ENCODE measurements at regions not wholly inside any gene's neighbourhood (a gene's known extent, or its start where the extent isn't known, plus 50 kb on each side); places are given as distances from the start of the nearest gene placed in this dataset.

DNA sequence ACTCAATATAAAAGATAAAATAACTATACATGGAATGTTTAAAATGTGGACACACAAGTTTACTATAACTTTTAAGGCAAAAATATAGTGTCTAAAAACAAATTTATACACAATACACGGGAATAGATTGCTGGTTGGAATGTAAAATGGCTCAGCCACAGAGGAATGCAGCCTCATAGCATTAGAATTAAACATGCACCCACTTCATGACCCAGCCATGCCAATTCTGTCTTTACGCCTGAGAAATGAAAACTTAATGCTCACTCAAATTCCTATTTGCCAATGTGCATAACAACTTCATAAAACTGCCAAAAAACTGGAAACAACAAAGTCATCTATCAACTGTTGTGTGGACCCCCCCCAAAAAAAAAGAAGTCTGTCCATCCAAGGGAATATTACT is 1006.6 kb upstream of the POU3F3 start:
- TF ChIP-seq GATA3 (IDR thresholded peaks at IDR 0.05; ENCODE audit: low read depth, low read length) (no peak), GATA2 (IDR thresholded peaks at IDR 0.05; ENCODE audit: low read depth, low read length) (no peak)

DNA sequence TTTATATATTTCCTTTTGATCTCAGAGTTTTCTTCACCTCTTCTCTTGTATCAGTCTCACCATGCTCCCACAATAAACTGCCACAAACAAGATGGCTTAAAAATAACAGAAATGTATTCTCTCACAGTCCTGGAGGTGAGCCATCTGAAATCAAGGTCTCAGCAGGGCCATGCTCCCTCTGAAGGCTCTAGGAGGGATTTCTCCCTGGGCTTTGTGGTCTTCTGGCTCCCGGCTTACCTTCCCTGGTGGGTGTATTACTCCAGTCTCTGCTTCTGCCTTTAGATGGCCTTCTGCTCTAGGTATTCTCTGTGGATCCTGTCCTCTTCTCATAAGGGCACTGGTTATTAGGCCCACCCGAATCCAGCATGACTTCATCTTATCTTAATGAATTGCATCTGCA is 994.7 kb upstream of the POU3F3 start:
- TF ChIP-seq GATA2 (IDR thresholded peaks at IDR 0.05; ENCODE audit: low read depth, low read length) (no peak), GATA3 (IDR thresholded peaks at IDR 0.05; ENCODE audit: low read depth, low read length) (no peak)

DNA sequence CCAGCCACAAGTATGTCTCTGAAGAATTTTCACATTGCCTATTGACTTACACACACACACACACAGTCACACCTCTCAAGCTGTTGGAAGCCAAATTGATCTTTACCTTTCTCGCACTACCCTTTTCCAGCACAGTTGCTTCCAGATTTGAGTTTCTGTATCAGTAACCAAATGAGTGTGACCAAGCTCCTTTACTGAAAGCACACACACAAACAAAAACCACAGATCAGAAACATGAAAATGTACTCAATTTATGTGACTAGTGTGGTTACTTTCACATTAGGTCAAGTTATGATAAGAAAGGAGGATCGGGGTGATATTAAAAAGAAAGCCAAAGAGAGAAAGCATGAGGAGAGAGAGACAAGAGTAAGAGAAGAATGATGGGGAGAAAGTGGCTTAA is 993.9 kb upstream of the POU3F3 start:
- TF ChIP-seq GATA3 (IDR thresholded peaks at IDR 0.05; ENCODE audit: low read depth, low read length): no peak

DNA sequence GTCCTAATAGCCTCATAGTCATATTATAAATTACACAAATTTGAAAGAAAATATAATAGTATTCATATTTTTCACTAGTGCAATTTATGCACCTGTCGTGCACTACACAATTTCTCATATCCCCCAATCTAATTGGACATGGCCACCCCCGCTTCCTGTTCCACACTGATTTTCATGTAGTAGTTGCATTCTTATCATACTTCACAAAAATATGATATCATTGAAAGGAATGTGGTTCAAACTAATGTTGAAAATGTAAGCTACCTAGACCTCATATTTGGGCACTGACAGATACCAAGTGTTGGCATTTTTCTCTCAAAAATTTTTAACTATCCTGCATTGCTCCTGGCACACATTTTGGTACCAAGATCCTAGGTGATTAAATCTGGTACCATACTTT is 985.5 kb upstream of the POU3F3 start:
- TF ChIP-seq GATA2 (IDR thresholded peaks at IDR 0.05; ENCODE audit: low read depth, low read length) (no peak), GATA3 (IDR thresholded peaks at IDR 0.05; ENCODE audit: low read depth, low read length) (no peak)

DNA sequence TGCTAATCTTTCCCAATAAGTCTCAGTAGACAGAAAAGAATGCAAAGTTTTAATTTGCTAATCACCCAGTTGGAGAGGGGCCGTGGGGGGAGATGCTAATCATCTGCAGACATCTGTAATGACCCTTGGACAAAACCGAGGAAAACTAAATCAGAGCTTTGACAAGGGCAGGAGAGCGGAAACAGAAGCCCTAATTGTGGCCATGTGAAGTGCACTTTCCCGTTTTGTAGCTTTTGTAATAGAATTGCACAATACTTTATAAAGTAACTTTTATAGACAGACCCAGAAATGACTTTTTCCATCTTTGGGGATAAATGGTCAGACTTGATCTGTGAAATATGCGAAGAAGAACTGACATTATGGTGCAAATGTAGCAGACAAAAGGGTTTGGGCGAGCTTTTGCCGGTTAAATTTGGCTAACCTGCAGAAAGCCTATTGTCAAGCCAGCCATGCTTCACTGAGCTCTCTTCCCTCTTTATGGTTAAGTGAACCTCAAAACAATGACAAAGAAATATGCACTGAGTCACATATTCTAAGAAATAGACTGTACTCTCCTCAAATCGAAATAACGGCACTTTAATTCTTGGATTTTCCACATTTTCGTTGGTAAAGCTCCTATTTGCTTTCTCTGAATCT is 980.1 kb upstream of the POU3F3 start:
- TF ChIP-seq GATA3 (IDR thresholded peaks at IDR 0.05; ENCODE audit: low read depth, low read length): no peak
- TF ChIP-seq GATA2 (IDR thresholded peaks at IDR 0.05; ENCODE audit: low read depth, low read length): no peak

DNA sequence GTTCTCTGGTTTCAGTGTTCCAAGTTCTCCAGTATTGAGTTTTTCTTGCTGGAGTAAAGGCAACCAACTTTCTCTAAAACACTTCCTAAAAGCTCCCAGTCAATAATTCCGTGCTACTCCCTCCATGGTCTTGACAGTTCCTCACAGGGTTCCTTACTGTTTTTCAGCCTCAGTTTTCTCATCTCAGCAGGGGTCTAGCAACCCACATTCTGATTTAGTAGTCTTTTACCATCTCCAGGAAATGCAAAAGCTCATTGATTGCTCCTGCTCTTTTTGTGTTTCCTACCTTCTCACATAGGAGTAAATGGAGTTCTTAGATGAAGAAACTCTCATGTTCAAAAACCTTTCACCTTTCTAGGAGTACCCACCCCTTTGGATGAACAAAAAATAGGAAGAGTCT is 978.8 kb upstream of the POU3F3 start:
- TF ChIP-seq GATA3 (IDR thresholded peaks at IDR 0.05; ENCODE audit: low read depth, low read length) (no peak), GATA2 (IDR thresholded peaks at IDR 0.05; ENCODE audit: low read depth, low read length) (no peak)

DNA sequence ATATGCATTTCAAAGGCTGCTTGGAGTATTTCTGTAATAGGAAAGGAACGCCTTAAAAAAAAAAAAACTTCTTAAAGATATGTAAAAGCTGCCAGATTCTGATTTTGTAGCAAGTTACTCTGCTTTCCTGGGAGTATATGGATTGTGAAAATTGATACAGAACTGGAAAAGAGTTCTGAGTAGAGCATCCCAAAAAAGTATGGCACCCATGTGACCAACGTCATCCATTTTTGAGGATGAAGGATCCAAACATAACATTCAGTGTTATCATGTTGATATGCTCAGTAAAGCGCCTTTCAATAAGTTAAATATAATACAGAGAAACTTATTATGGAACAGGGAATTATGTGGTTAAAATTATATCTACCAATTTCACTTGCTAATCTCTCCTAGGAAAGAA is 978.4 kb upstream of the POU3F3 start:
- no peak for TF ChIP-seq GATA3 (IDR thresholded peaks at IDR 0.05; ENCODE audit: low read depth, low read length)
- no peak for TF ChIP-seq GATA2 (IDR thresholded peaks at IDR 0.05; ENCODE audit: low read depth, low read length)

DNA sequence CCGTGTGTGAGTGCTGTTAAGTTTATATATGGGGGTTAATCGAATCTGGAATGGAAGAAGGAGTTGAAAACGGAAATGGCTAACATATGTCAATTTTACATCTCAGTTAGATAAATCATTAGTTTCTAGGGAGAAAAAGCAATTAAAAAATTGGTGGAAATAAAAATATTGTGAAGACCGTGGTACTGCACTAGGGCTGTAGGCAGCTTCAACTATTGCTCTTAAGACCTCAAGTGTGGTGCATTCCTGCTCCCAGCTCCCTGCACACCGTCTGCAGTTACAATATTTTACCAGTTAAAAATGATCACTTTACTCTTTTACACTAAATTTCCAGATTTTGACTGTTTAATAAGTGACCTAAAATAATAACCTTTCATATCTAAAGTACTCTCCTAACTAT is 977.3 kb upstream of the POU3F3 start:
- no peak for TF ChIP-seq GATA2 (IDR thresholded peaks at IDR 0.05; ENCODE audit: low read depth, low read length)

DNA sequence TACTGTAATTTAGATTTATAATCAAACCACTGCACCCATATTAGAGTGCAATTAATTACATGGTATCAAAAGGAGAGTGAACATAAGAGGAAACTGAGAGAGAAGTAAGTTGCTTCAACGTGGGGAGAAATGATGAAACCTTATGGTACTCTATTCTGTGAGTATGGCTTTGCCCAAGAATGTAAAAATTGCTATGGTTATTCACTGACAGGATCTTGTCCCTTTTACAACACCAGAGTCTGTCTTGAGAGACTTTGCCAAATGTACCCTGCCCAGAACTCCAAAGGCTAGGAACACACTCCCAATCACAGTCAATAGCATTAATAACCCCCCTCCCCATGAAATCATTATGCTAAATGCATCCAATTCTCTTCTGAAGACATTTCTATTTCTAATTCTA is 974.8 kb upstream of the POU3F3 start:
- TF ChIP-seq GATA2 (IDR thresholded peaks at IDR 0.05; ENCODE audit: low read depth, low read length): no peak
- TF ChIP-seq GATA3 (IDR thresholded peaks at IDR 0.05; ENCODE audit: low read depth, low read length): no peak

DNA sequence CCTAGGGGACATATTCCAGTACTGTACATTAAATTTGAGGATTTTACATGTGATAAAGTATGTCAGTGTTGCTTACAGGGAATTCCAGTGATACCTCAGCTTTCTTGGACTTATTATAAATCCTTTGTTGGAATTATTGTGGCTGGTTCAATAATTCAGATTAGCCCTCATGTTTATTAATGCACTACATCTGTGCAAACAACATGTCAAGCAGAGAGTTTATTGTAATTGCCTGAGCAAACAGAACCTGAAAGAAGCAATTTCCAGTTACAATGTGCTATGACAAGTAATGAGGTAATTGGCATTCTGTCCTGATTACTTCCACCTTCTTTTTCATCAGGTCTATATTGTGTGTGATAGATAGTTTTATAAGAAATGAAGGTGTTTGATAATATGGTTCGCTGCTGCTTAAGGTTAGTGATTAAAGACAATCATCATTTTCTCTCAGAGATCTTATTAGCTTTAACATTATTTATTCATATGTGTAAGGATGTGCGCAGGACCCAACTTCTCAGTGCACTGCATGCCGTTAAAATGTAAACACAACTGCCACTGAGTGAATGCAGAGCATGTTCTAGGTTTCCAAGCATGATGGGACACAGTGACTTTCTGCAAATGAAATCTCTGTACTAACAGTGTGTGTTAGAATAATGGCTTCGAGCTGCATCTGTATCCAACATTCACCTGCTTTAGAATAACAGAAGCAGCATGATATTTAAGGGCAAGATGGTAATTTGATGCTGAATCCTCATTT is 973.7 kb upstream of the POU3F3 start:
- TF ChIP-seq GATA2 (IDR thresholded peaks at IDR 0.05; ENCODE audit: low read depth, low read length) (no peak), GATA3 (IDR thresholded peaks at IDR 0.05; ENCODE audit: low read depth, low read length) (no peak)

DNA sequence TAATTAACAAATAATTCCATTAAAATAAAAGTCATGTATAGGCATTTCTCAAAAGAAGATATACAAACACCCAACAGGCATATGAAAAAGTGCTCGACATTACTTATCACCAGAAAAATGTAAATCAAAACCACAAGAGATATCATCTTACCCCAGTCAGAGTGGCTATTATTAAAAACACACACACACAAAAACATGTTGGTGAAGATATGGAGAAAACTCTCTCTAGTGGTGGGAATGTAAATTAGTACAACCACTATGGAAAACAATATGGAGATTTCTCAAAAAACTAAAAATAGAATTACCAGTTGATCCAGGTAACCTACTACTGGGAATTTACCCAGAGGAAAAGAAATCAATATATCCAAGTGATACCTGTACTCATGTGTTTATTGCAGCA is 966.3 kb upstream of the POU3F3 start:
- TF ChIP-seq GATA2 (IDR thresholded peaks at IDR 0.05; ENCODE audit: low read depth, low read length): no peak
- TF ChIP-seq GATA3 (IDR thresholded peaks at IDR 0.05; ENCODE audit: low read depth, low read length): no peak

DNA sequence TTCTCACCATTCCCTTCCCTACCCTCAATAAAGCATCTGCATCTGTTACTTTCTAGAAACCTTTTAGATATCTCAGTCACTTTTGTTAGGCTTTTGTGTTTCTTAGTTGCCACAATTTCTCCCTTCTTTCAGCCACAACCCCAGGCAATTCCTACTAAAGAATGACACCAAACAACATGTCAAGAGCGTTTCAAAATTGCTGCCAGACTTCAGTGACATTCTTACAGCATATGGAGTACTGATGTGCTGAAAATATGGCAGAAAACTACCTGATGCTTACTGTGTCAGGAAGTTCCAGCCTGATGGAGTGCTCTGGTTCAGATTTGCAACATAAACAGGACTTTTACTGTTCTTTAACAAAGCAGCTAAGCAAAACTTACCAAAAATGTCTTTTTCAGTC is 957.7 kb upstream of the POU3F3 start:
- TF ChIP-seq GATA3 (IDR thresholded peaks at IDR 0.05; ENCODE audit: low read depth, low read length) (no peak), GATA2 (IDR thresholded peaks at IDR 0.05; ENCODE audit: low read depth, low read length) (no peak)

DNA sequence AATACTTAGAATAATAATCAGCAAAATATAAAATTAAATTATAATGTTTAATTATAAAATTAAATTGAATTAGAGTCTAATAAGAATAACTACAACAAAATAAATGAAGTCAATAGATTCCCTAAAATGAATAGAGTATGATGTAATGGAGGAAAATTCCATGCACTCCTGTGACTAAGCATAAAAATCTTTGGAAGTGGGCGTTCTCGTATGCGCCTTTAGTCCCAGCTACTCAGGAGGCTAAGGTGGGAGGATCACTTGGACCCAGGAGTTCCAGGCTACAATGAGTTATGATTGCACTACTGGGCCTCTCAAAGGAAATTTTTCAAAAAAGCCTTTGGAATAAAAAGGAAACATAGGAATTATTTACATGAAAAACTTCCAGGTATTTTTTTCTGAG is 955.4 kb upstream of the POU3F3 start:
- TF ChIP-seq GATA3 (IDR thresholded peaks at IDR 0.05; ENCODE audit: low read depth, low read length) (no peak), GATA2 (IDR thresholded peaks at IDR 0.05; ENCODE audit: low read depth, low read length) (no peak)

DNA sequence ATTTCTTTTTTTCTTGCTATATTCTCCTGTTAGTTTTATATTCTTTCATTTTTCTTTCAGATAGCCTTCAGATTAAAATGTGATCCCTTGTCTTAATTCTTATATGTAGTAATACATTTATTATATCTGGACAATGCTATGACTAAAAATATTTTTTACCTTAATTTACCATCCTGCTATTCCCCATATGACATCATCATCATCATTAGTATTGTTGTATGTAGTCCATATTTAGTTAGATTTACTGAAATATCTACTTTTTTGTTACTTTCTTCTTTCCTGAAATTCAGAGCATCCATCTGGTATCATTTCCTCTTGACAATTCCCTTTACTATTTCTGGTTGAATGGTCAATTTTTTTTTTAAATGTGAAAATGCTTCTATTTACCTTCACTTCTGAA is 951.6 kb upstream of the POU3F3 start:
- TF ChIP-seq GATA3 (IDR thresholded peaks at IDR 0.05; ENCODE audit: low read depth, low read length): no peak
- TF ChIP-seq GATA2 (IDR thresholded peaks at IDR 0.05; ENCODE audit: low read depth, low read length): no peak

DNA sequence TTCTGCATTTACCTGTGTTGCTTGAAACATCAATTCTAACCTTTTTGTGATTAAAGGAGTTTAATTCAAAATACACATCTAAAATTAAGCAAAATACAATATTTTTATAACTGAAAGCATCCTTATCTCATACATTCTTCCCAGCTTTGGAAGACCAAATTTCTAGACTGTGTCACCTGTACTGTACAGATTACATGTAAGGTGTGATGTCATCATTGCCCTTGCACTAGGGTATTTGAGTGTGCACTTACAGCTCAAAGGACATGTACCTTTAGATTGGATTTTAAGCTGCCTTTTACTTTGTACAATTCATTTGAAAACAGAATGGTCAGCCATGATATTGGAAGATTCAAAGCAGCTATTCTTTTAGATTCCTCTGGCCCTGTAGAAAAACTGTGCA is 932.8 kb upstream of the POU3F3 start:
- no peak for TF ChIP-seq GATA3 (IDR thresholded peaks at IDR 0.05; ENCODE audit: low read depth, low read length)
- no peak for TF ChIP-seq GATA2 (IDR thresholded peaks at IDR 0.05; ENCODE audit: low read depth, low read length)

DNA sequence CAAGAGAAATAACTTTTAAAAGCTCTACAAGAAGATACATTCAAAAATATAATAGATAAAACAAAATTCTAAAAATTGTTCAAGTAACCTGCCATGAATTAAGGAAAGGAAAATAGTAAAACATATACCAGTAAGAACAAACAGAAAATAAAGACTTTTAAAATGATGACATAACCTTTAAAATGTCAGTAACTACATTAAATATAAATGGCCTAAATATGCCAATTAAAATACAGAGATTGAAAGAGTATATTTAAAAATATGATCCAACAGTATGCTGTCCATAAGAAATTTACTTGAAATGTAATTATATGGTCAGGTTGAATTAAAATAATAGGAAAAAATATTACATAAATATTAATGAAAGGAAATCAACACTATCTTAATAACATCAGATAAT is 911.7 kb upstream of the POU3F3 start:
- TF ChIP-seq GATA3 (IDR thresholded peaks at IDR 0.05; ENCODE audit: low read depth, low read length) (no peak), GATA2 (IDR thresholded peaks at IDR 0.05; ENCODE audit: low read depth, low read length) (no peak)
